ENCODE measurements at regions not wholly inside any gene's neighbourhood (a gene's known extent, or its start where the extent isn't known, plus 50 kb on each side); places are given as distances from the start of the nearest gene placed in this dataset.

- DNase-seq (ENCODE audit: low read depth), result no peak
- no peak overlapping the region for H3K4me3 ChIP-seq (ENCODE audit: low read depth, low read length)
- TF ChIP-seq, protein P1, sequence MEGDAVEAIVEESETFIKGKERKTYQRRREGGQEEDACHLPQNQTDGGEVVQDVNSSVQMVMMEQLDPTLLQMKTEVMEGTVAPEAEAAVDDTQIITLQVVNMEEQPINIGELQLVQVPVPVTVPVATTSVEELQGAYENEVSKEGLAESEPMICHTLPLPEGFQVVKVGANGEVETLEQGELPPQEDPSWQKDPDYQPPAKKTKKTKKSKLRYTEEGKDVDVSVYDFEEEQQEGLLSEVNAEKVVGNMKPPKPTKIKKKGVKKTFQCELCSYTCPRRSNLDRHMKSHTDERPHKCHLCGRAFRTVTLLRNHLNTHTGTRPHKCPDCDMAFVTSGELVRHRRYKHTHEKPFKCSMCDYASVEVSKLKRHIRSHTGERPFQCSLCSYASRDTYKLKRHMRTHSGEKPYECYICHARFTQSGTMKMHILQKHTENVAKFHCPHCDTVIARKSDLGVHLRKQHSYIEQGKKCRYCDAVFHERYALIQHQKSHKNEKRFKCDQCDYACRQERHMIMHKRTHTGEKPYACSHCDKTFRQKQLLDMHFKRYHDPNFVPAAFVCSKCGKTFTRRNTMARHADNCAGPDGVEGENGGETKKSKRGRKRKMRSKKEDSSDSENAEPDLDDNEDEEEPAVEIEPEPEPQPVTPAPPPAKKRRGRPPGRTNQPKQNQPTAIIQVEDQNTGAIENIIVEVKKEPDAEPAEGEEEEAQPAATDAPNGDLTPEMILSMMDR (conservative IDR thresholded peaks at IDR 0.05; ENCODE audit: low read depth, low read length), result no peak
These were observed 237.0 kb downstream of the UACA start for GRCh38 chr15:70526221-70526973.

DNA sequence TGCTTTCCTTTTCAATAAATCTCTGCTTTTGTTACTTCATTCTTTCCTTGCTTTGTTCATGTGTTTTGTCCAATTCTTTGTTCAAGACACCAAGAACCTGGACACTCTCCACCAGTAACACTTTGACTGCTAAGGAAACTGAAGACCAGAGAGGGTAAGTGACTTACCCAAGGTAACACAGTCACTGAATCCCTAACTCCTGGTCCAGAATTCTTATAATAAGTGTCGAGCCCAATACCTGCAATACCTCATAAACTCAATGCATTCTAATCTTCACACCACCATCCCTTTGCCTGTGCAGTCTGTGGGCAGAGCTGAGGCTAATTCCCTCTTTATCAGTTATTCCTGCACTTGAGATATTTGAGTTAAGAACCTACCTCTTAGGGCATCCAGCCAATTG, 237.8 kb downstream of the UACA start:
- TF ChIP-seq, protein P1 (conservative IDR thresholded peaks at IDR 0.05; ENCODE audit: low read depth, low read length), result no peak

GRCh38 chr15:70524470-70524869, 238.9 kb downstream of the UACA start:
- DNase-seq (ENCODE audit: low read depth), result no peak
- H3K4me3 ChIP-seq (ENCODE audit: low read depth, low read length), result no peak overlapping the region
- TF ChIP-seq, protein P1 (conservative IDR thresholded peaks at IDR 0.05; ENCODE audit: low read depth, low read length), result no peak

More for the DNA sequence above, 237.8 kb downstream of the UACA start:
- H3K4me3 ChIP-seq (ENCODE audit: low read depth, low read length), result no peak overlapping the region
- no peak for DNase-seq (ENCODE audit: low read depth)

- TF ChIP-seq, protein P1 (conservative IDR thresholded peaks at IDR 0.05; ENCODE audit: low read depth, low read length), result no peak
- no peak for DNase-seq (ENCODE audit: low read depth)
- no peak overlapping the region for H3K4me3 ChIP-seq (ENCODE audit: low read depth, low read length)
These were observed 239.7 kb downstream of the UACA start for GRCh38 chr15:70523616-70524015.

- DNase-seq (ENCODE audit: low read depth), result no peak
- TF ChIP-seq, protein P1 (conservative IDR thresholded peaks at IDR 0.05; ENCODE audit: low read depth, low read length), result no peak
- no peak overlapping the region for H3K4me3 ChIP-seq (ENCODE audit: low read depth, low read length)
These were observed 240.2 kb downstream of the UACA start for GRCh38 chr15:70523192-70523591.

GRCh38 chr15:70522323-70522966, 240.9 kb downstream of the UACA start:
- H3K4me3 ChIP-seq (ENCODE audit: low read depth, low read length), result no peak overlapping the region
- TF ChIP-seq, protein P1 (conservative IDR thresholded peaks at IDR 0.05; ENCODE audit: low read depth, low read length), result no peak
- no peak for DNase-seq (ENCODE audit: low read depth)
